ENCODE measurements at regions not wholly inside any gene's neighbourhood (a gene's known extent, or its start where the extent isn't known, plus 50 kb on each side); places are given as distances from the start of the nearest gene placed in this dataset.

GRCh38 chr2:123015186-123015585 is 1009.9 kb upstream of the CNTNAP5 start:
- no peaks in the 10 kb centered on the region for H3K27me3 ChIP-seq (ENCODE audit: control insufficient read depth in 3 of 3, insufficient read depth in 3 of 3, low read length in 2 of 3)
- H3K4me1 ChIP-seq (ENCODE audit: control insufficient read depth in 5 of 5, insufficient read depth in 5 of 5, low read length in 5 of 5): no peaks in the 10 kb centered on the region
- no peak overlapping the region for H3K4me3 ChIP-seq
- 53 to 73% methylated on average over 2 of the region's 2 CpGs for WGBS, 2 donors
- no peaks in the 10 kb centered on the region for H3K36me3 ChIP-seq (ENCODE audit: control insufficient read depth in 4 of 4, insufficient read depth in 4 of 4, low read length in 4 of 4)
- no peaks in the 10 kb centered on the region for H3K9me3 ChIP-seq (ENCODE audit: control insufficient read depth in 4 of 4, insufficient read depth in 3 of 4, low read length in 3 of 4)
- DNase-seq (no peak), ATAC-seq (ENCODE audit: insufficient read depth, low FRiP score) (no peak)
- no peak overlapping the region for H3K9ac ChIP-seq (ENCODE audit: insufficient read depth in 1 of 2, low read length in 2 of 2)
- no peak for TF ChIP-seq CTCF (IDR thresholded peaks at IDR 0.05; ENCODE audit: control extremely low read depth, extremely low read depth)
- no peak overlapping the region for H3K27ac ChIP-seq (ENCODE audit: low read depth in 1 of 2, low read length in 1 of 2)

GRCh38 chr2:123035541-123035940 is 989.5 kb upstream of the CNTNAP5 start:
- H3K9ac ChIP-seq (ENCODE audit: insufficient read depth in 1 of 2, low read length in 2 of 2): no peak overlapping the region
- H3K9me3 ChIP-seq (ENCODE audit: control insufficient read depth in 4 of 4, insufficient read depth in 3 of 4, low read length in 3 of 4): peaks cover 0 to 5% (median 1%) of the 10 kb centered on the region in 4 donors
- no peaks in the 10 kb centered on the region for H3K36me3 ChIP-seq (ENCODE audit: control insufficient read depth in 4 of 4, insufficient read depth in 4 of 4, low read length in 4 of 4)
- H3K4me1 ChIP-seq (ENCODE audit: control insufficient read depth in 5 of 5, insufficient read depth in 5 of 5, low read length in 5 of 5): no peaks in the 10 kb centered on the region
- DNase-seq (no peak), ATAC-seq (ENCODE audit: insufficient read depth, low FRiP score) (no peak)
- H3K27ac ChIP-seq (ENCODE audit: low read depth in 1 of 2, low read length in 1 of 2): no peak overlapping the region
- no peak overlapping the region for H3K4me3 ChIP-seq
- H3K27me3 ChIP-seq (ENCODE audit: control insufficient read depth in 3 of 3, insufficient read depth in 3 of 3, low read length in 2 of 3): no peaks in the 10 kb centered on the region
- no peak for TF ChIP-seq CTCF (IDR thresholded peaks at IDR 0.05; ENCODE audit: control extremely low read depth, extremely low read depth)
- WGBS, 2 donors: 38 to 91% methylated on average over 1 of the region's 1 CpG

GRCh38 chr2:123036300-123036699 is 988.8 kb upstream of the CNTNAP5 start:
- Histone ChIP-seq H3K4me3 (no peak overlapping the region), H3K36me3 (ENCODE audit: control insufficient read depth in 4 of 4, insufficient read depth in 4 of 4, low read length in 4 of 4) (no peaks in the 10 kb centered on the region), H3K27ac (ENCODE audit: low read depth in 1 of 2, low read length in 1 of 2) (no peak overlapping the region), H3K4me1 (ENCODE audit: control insufficient read depth in 5 of 5, insufficient read depth in 5 of 5, low read length in 5 of 5) (no peaks in the 10 kb centered on the region), H3K27me3 (ENCODE audit: control insufficient read depth in 3 of 3, insufficient read depth in 3 of 3, low read length in 2 of 3) (no peaks in the 10 kb centered on the region), H3K9me3 (ENCODE audit: control insufficient read depth in 4 of 4, insufficient read depth in 3 of 4, low read length in 3 of 4) (peaks cover 0 to 5% (median 1%) of the 10 kb centered on the region in 4 donors), H3K9ac (ENCODE audit: insufficient read depth in 1 of 2, low read length in 2 of 2) (no peak overlapping the region)
- no peak for TF ChIP-seq CTCF (IDR thresholded peaks at IDR 0.05; ENCODE audit: control extremely low read depth, extremely low read depth)
- DNase-seq (no peak), ATAC-seq (ENCODE audit: insufficient read depth, low FRiP score) (no peak)

- H3K4me3 ChIP-seq: no peak overlapping the region
- no peak for TF ChIP-seq CTCF (IDR thresholded peaks at IDR 0.05; ENCODE audit: control extremely low read depth, extremely low read depth)
- no peak overlapping the region for H3K9ac ChIP-seq (ENCODE audit: insufficient read depth in 1 of 2, low read length in 2 of 2)
- H3K4me1 ChIP-seq (ENCODE audit: control insufficient read depth in 5 of 5, insufficient read depth in 5 of 5, low read length in 5 of 5): no peaks in the 10 kb centered on the region
- H3K27ac ChIP-seq (ENCODE audit: low read depth in 1 of 2, low read length in 1 of 2): no peak overlapping the region
- peaks cover 0 to 5% (median 0%) of the 10 kb centered on the region in 4 donors for H3K9me3 ChIP-seq (ENCODE audit: control insufficient read depth in 4 of 4, insufficient read depth in 3 of 4, low read length in 3 of 4)
- DNase-seq (no peak), ATAC-seq (ENCODE audit: insufficient read depth, low FRiP score) (no peak)
- no peaks in the 10 kb centered on the region for H3K36me3 ChIP-seq (ENCODE audit: control insufficient read depth in 4 of 4, insufficient read depth in 4 of 4, low read length in 4 of 4)
- no peaks in the 10 kb centered on the region for H3K27me3 ChIP-seq (ENCODE audit: control insufficient read depth in 3 of 3, insufficient read depth in 3 of 3, low read length in 2 of 3)
- WGBS, 2 donors: 83 to 88% methylated on average over 1 of the region's 1 CpG
Observed at GRCh38 chr2:123040506-123040905, 984.6 kb upstream of the CNTNAP5 start.
